Neural cell (in vitro differentiated cells): ENCODE measurements at regions not wholly inside any gene's neighbourhood (a gene's known extent, or its start where the extent isn't known, plus 50 kb on each side); places are given as distances from the start of the nearest gene placed in this dataset.

ENCODE experiments used
- H2AFZ ChIP-seq: fragments of 200-600, 300-800 bp; sonication (generic), shearing (Covaris generic); 2 replicates; pipeline ENCODE4 v1.6.0; 2014; ENCODE audit warnings: low read depth, mild to moderate bottlenecking, antibody characterized with exemption, low read length, moderate library complexity
- H3F3A ChIP-seq: fragments of 200-600 bp; shearing (Covaris generic); 2 replicates; pipeline ENCODE4 v1.6.1; 2016; ENCODE audit warnings: mild to moderate bottlenecking, moderate library complexity, mixed read lengths, antibody characterized with exemption, low read length; ENCODE audit not compliant: insufficient read depth, poor library complexity, severe bottlenecking
- H3K27ac ChIP-seq: fragments of 200-600, 300-800 bp; sonication (generic), shearing (Covaris generic); 2 replicates; pipeline ENCODE4 v1.5.1; 2014; ENCODE audit warnings: mild to moderate bottlenecking, low read length, moderate library complexity
- H3K27me3 ChIP-seq: fragments of 300-800, 200-600 bp; sonication (generic), shearing (Covaris generic); 2 replicates; pipeline ENCODE4 v1.6.0; 2014; ENCODE audit warnings: mild to moderate bottlenecking, low read depth, low read length, moderate library complexity; ENCODE audit not compliant: insufficient read depth
- H3K36me3 ChIP-seq: fragments of 300-800, 200-600 bp; sonication (generic), shearing (Covaris generic); 2 replicates; pipeline ENCODE4 v1.5.1; 2014; ENCODE audit warnings: mild to moderate bottlenecking, antibody characterized with exemption, low read length, moderate library complexity; ENCODE audit not compliant: insufficient read depth
- H3K4me2 ChIP-seq: fragments of 300-800, 200-600 bp; sonication (generic), shearing (Covaris generic); 2 replicates; pipeline ENCODE4 v1.6.0; 2014; ENCODE audit warnings: mild to moderate bottlenecking, low read length
- H3K4me3 ChIP-seq: fragments of 300-800, 200-600 bp; sonication (generic), shearing (Covaris generic); 2 replicates; pipeline ENCODE4 v1.5.1; 2014; ENCODE audit warnings: mild to moderate bottlenecking, low read length, moderate library complexity
- H3K79me2 ChIP-seq: fragments of 200-600 bp; shearing (Covaris generic); replicated peaks from 2 replicates; pipeline ENCODE4 v1.6.0; 2014; ENCODE audit warnings: mild to moderate bottlenecking, low read length, moderate library complexity; ENCODE audit not compliant: insufficient read depth
- H3K9ac ChIP-seq: fragments of 300-800, 200-600 bp; sonication (generic), shearing (Covaris generic); 2 replicates; pipeline ENCODE4 v1.6.1; 2016; ENCODE audit warnings: mild to moderate bottlenecking, low read length, mixed read lengths
- H3K9me2 ChIP-seq: fragments of 200-600 bp; shearing (Covaris generic); 2 replicates; pipeline ENCODE4 v1.6.1; 2016; ENCODE audit warnings: mild to moderate bottlenecking, low read length, mixed read lengths; ENCODE audit not compliant: insufficient read depth
- H3K9me3 ChIP-seq: fragments of 200-600, 300-800 bp; sonication (generic), shearing (Covaris generic); 2 replicates; pipeline ENCODE4 v1.6.1; 2016; ENCODE audit warnings: mild to moderate bottlenecking, mixed run types, low read length, moderate library complexity, mixed read lengths
- H4K20me1 ChIP-seq: fragments of 200-600 bp; shearing (Covaris generic); 2 replicates; pipeline ENCODE4 v1.6.1; 2016; ENCODE audit warnings: mild to moderate bottlenecking, mixed run types; ENCODE audit not compliant: insufficient read depth
- EP300 ChIP-seq: fragments of 450-650 bp; conservative IDR thresholded peaks from 2 replicates; pipeline ENCODE4 v1.6.1; 2014; ENCODE audit warnings: antibody characterized with exemption, mild to moderate bottlenecking, moderate library complexity; ENCODE audit not compliant: poor library complexity, severe bottlenecking
- EZH2 ChIP-seq: fragments of 200-600, 300-800 bp; shearing (Covaris generic), sonication (generic); IDR thresholded peaks from 2 replicates; pipeline ENCODE4 v1.6.1; 2014; ENCODE audit warnings: antibody characterized with exemption, low read length, borderline replicate concordance, mild to moderate bottlenecking; ENCODE audit not compliant: insufficient read depth, poor library complexity, severe bottlenecking
- MXI1 ChIP-seq: fragments of 450-650 bp; conservative IDR thresholded peaks from 2 replicates; pipeline ENCODE4 v1.6.1; 2014; ENCODE audit warnings: antibody characterized with exemption, mild to moderate bottlenecking; ENCODE audit not compliant: poor library complexity, severe bottlenecking
- POLR2AphosphoS5 ChIP-seq: IDR thresholded peaks from 2 replicates; pipeline ENCODE4 v1.6.1; 2012
- RAD21 ChIP-seq: fragments of 450-650 bp; conservative IDR thresholded peaks from 2 replicates; pipeline ENCODE4 v1.6.1; 2014; ENCODE audit warnings: antibody characterized with exemption, mild to moderate bottlenecking, moderate library complexity
- SMC3 ChIP-seq: fragments of 450-650 bp; conservative IDR thresholded peaks from 2 replicates; pipeline ENCODE4 v1.6.1; 2014; ENCODE audit warnings: antibody characterized with exemption, mild to moderate bottlenecking, moderate library complexity; ENCODE audit not compliant: poor library complexity
- TAF1 ChIP-seq: IDR thresholded peaks from 2 replicates; pipeline ENCODE4 v1.6.1; 2012; ENCODE audit warnings: low read depth
- TF ChIP-seq, protein P1 (sequence below): IDR thresholded peaks from 2 replicates; pipeline ENCODE4 v1.6.1; 2012; ENCODE audit warnings: borderline replicate concordance
- TF ChIP-seq, protein P2 (sequence below): fragments of 450-650 bp; IDR thresholded peaks from 2 replicates; pipeline ENCODE4 v1.5.1; 2014; ENCODE audit warnings: antibody characterized with exemption, mild to moderate bottlenecking, moderate library complexity; ENCODE audit not compliant: poor library complexity, severe bottlenecking

DNA sequence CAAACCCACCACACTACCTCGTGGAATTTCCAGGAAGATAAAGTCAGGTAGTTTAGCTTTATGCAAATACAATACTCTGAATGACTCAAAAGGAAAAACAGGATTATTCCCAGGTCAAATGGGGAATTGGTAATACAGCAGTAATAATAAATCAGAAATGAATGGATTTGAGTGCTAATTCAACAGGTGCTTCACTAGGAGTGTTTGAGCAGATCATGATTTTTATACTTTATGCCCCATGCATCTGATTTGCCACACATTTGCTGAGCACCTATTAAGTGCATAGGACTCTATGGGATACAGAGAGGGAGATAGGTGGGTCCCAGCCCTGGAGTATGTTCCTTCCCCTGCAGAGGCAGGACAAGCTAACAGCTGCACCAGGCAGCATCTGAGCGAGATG, 381.4 kb upstream of the PODXL start:
- TF ChIP-seq SMC3 (no peak), EZH2 (no peak), POLR2AphosphoS5 (no peak), RAD21 (no peak), TAF1 (no peak), EP300 (no peak), MXI1 (no peak)
- TF ChIP-seq, protein P1, sequence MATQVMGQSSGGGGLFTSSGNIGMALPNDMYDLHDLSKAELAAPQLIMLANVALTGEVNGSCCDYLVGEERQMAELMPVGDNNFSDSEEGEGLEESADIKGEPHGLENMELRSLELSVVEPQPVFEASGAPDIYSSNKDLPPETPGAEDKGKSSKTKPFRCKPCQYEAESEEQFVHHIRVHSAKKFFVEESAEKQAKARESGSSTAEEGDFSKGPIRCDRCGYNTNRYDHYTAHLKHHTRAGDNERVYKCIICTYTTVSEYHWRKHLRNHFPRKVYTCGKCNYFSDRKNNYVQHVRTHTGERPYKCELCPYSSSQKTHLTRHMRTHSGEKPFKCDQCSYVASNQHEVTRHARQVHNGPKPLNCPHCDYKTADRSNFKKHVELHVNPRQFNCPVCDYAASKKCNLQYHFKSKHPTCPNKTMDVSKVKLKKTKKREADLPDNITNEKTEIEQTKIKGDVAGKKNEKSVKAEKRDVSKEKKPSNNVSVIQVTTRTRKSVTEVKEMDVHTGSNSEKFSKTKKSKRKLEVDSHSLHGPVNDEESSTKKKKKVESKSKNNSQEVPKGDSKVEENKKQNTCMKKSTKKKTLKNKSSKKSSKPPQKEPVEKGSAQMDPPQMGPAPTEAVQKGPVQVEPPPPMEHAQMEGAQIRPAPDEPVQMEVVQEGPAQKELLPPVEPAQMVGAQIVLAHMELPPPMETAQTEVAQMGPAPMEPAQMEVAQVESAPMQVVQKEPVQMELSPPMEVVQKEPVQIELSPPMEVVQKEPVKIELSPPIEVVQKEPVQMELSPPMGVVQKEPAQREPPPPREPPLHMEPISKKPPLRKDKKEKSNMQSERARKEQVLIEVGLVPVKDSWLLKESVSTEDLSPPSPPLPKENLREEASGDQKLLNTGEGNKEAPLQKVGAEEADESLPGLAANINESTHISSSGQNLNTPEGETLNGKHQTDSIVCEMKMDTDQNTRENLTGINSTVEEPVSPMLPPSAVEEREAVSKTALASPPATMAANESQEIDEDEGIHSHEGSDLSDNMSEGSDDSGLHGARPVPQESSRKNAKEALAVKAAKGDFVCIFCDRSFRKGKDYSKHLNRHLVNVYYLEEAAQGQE: no peak
- TF ChIP-seq, protein P2, sequence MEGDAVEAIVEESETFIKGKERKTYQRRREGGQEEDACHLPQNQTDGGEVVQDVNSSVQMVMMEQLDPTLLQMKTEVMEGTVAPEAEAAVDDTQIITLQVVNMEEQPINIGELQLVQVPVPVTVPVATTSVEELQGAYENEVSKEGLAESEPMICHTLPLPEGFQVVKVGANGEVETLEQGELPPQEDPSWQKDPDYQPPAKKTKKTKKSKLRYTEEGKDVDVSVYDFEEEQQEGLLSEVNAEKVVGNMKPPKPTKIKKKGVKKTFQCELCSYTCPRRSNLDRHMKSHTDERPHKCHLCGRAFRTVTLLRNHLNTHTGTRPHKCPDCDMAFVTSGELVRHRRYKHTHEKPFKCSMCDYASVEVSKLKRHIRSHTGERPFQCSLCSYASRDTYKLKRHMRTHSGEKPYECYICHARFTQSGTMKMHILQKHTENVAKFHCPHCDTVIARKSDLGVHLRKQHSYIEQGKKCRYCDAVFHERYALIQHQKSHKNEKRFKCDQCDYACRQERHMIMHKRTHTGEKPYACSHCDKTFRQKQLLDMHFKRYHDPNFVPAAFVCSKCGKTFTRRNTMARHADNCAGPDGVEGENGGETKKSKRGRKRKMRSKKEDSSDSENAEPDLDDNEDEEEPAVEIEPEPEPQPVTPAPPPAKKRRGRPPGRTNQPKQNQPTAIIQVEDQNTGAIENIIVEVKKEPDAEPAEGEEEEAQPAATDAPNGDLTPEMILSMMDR: no peak
- no peaks in the 10 kb centered on the region for H3K9me2 ChIP-seq
- no peaks in the 10 kb centered on the region for H4K20me1 ChIP-seq
- H3F3A ChIP-seq: no peaks in the 10 kb centered on the region
- no peak overlapping the region for H3K9ac ChIP-seq
- no peaks in the 10 kb centered on the region for H3K9me3 ChIP-seq
- H3K79me2 ChIP-seq: no peaks in the 10 kb centered on the region
- no peak overlapping the region for H3K4me2 ChIP-seq
- H3K36me3 ChIP-seq: no peaks in the 10 kb centered on the region
- H3K27ac ChIP-seq: no peak overlapping the region
- H3K27me3 ChIP-seq: no peaks in the 10 kb centered on the region
- H2AFZ ChIP-seq: no peak overlapping the region
- H3K4me3 ChIP-seq: no peak overlapping the region

DNA sequence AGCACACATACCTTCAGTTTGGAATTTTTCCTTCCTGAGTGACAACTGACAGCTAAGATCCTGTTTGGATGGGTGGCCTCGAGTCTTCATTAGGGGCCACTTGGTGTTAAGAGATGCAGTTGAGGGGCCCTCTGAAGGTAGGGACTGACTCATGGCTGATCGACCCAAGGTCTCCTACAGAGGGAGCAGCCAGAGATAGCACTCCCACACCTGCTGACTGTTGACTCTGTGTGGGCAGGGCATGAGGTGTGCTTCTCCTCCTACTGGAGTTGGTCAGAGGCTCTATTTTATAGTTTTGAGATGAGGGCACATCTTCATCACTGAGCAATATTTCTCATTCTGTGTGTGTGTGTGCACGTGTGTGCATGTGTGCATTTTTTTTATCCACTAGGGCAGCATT, 378.8 kb upstream of the PODXL start:
- H3K79me2 ChIP-seq: no peaks in the 10 kb centered on the region
- H4K20me1 ChIP-seq: no peaks in the 10 kb centered on the region
- no peak overlapping the region for H3K27ac ChIP-seq
- no peak overlapping the region for H3K4me2 ChIP-seq
- H2AFZ ChIP-seq: no peak overlapping the region
- H3K36me3 ChIP-seq: no peaks in the 10 kb centered on the region
- no peak overlapping the region for H3K4me3 ChIP-seq
- no peaks in the 10 kb centered on the region for H3K27me3 ChIP-seq
- no peaks in the 10 kb centered on the region for H3K9me3 ChIP-seq
- no peaks in the 10 kb centered on the region for H3K9me2 ChIP-seq
- no peak overlapping the region for H3K9ac ChIP-seq
- no peaks in the 10 kb centered on the region for H3F3A ChIP-seq
- TF ChIP-seq EZH2 (no peak), SMC3 (no peak), RAD21 (no peak), POLR2AphosphoS5 (no peak), EP300 (no peak)
- TF ChIP-seq, protein P2: no peak
- TF ChIP-seq, protein P1: no peak
